ENCODE measurements at regions not wholly inside any gene's neighbourhood (a gene's known extent, or its start where the extent isn't known, plus 50 kb on each side); places are given as distances from the start of the nearest gene placed in this dataset.

GRCh38 chr4:130336585-130337217, 1240.7 kb downstream of the C4orf33 start:
- TF ChIP-seq FOXA1 (IDR thresholded peaks at IDR 0.05), result no peak
- TF ChIP-seq SP1 (IDR thresholded peaks at IDR 0.05), result no peak
- no peak for TF ChIP-seq ARNT (IDR thresholded peaks at IDR 0.05)
- TF ChIP-seq HDGF (IDR thresholded peaks at IDR 0.05; ENCODE audit: borderline replicate concordance), result no peak
- no peak for TF ChIP-seq FOXK2 (IDR thresholded peaks at IDR 0.05)
- TF ChIP-seq CTBP1 (IDR thresholded peaks at IDR 0.05; ENCODE audit: borderline replicate concordance), result no peak
- no peak for TF ChIP-seq FOXM1 (IDR thresholded peaks at IDR 0.05; ENCODE audit: borderline replicate concordance)
- no peak for TF ChIP-seq NFRKB (IDR thresholded peaks at IDR 0.05)
- no peak for TF ChIP-seq ZNF384 (IDR thresholded peaks at IDR 0.05)
- no peak for TF ChIP-seq BHLHE40 (IDR thresholded peaks at IDR 0.05; ENCODE audit: borderline replicate concordance)
- TF ChIP-seq TARDBP (IDR thresholded peaks at IDR 0.05), result no peak
- no peak for TF ChIP-seq PKNOX1 (IDR thresholded peaks at IDR 0.05)
- no peak for TF ChIP-seq SUZ12 (IDR thresholded peaks at IDR 0.05)
- TF ChIP-seq L3MBTL2 (conservative IDR thresholded peaks at IDR 0.05), result no peak

All from HEK293T (cell line).